ENCODE measurements at regions not wholly inside any gene's neighbourhood (a gene's known extent, or its start where the extent isn't known, plus 50 kb on each side); places are given as distances from the start of the nearest gene placed in this dataset.

DNA sequence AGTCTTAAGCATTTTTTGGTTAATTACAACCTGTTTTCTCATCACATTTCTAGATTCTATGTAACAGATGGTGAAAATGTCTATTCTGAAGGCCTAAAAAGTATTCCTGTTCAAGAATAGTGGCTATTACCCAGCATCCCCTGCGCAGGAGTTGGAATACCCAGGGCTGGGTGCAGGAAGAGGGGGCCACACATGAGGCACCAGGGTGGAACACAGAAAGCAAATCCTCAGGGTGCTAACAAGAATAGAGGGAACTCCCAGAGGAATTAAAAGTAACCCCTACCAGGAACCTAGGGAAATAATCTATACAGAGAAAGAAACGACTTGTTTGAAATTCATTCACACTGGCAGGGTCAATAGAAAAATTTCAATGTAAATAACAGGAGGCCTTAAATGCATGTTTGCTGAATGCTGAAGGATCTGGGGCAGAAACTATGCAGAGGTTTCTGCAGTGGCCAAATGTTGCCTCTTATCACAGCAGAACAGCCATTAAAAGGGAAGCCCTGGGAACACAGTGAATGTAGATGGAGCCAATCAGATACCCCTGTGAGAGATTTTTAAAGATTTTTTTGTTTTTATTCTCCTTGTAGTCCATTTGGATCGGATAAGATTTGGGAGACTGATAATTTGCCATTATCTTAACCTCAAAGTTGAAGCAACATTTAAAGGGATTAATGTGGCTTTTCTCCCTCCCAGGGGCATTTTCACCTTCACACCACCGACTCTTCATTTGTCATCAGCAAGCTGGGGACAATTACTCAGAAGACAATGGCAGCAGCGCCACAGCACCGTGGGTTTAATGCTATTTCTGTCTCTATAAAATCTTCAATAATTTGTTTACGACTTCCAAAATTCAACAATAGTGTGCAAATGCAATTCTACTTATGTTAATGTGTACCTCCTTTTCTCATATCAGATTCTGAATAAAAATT is 196.0 kb upstream of the PSMD7 start:
- H3K4me1 ChIP-seq = peaks cover 6% of the 10 kb centered on the region
- H3K9me3 ChIP-seq = no peaks in the 10 kb centered on the region
- H3K27ac ChIP-seq = no peak overlapping the region
- TF ChIP-seq Cebpa-rat (IDR thresholded peaks at IDR 0.05) = no peak
- H3K36me3 ChIP-seq = no peaks in the 10 kb centered on the region
- no peak overlapping the region for H3K9ac ChIP-seq
- H3K4me3 ChIP-seq = no peak overlapping the region
- H3K27me3 ChIP-seq = no peaks in the 10 kb centered on the region
- H3K4me2 ChIP-seq = no peak overlapping the region
- H4K20me1 ChIP-seq = no peaks in the 10 kb centered on the region

GRCh38 chr16:74099530-74099929 is 197.1 kb upstream of the PSMD7 start:
- Histone ChIP-seq H3K9me3 (no peaks in the 10 kb centered on the region), H3K9ac (no peak overlapping the region), H3K27me3 (no peaks in the 10 kb centered on the region), H3K27ac (no peak overlapping the region), H3K4me1 (peaks cover 6% of the 10 kb centered on the region), H4K20me1 (no peaks in the 10 kb centered on the region), H3K4me2 (no peak overlapping the region), H3K4me3 (no peak overlapping the region), H3K36me3 (no peaks in the 10 kb centered on the region)
- no peak for TF ChIP-seq Cebpa-rat (IDR thresholded peaks at IDR 0.05)

DNA sequence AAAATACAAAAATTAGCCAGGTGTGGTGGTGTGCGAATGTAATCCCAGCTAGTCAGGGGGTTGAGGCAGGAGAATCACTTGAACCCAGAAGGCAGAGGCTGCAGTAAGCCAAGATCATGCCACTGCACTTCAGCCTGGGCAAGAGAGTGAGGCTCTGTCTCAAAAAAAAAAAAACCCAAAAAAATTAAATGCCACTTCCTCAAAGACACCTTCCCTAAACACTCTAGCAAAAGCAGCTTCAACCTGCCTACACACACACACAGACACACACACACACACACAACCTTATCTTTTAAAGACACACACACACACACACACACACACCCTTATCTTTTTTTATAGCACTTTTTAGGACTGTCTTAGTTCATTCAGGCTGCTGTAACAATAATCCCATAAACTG is 201.7 kb upstream of the PSMD7 start:
- no peaks in the 10 kb centered on the region for H3K36me3 ChIP-seq
- no peak overlapping the region for H3K27ac ChIP-seq
- no peak overlapping the region for H3K9ac ChIP-seq
- H3K4me3 ChIP-seq = no peak overlapping the region
- no peak for TF ChIP-seq Cebpa-rat (IDR thresholded peaks at IDR 0.05)
- H3K4me1 ChIP-seq = no peaks in the 10 kb centered on the region
- no peaks in the 10 kb centered on the region for H3K27me3 ChIP-seq
- H3K4me2 ChIP-seq = no peak overlapping the region
- H4K20me1 ChIP-seq = no peaks in the 10 kb centered on the region
- no peaks in the 10 kb centered on the region for H3K9me3 ChIP-seq

DNA sequence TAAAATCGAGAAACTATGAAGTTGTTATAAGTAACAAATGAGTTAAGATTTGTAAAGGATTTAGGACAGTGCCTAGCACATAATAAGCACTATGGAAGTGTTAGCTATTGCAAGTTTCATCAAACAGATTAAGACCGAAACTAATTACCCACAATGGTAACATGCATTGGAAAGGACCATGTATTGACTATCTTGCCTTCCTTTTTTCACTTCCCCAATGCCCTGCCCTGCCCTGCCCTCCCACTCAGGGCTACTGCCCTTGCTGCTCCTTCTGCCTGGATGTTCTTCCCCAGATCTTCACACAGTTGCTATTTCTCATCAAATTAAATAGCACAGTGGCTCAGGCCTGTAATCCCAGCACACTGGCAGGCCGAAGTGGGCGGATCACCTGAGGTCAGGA is 202.1 kb upstream of the PSMD7 start:
- Histone ChIP-seq H3K27me3 (no peaks in the 10 kb centered on the region), H4K20me1 (no peaks in the 10 kb centered on the region), H3K36me3 (no peaks in the 10 kb centered on the region), H3K9ac (no peak overlapping the region), H3K4me2 (no peak overlapping the region), H3K9me3 (no peaks in the 10 kb centered on the region), H3K4me3 (no peak overlapping the region), H3K27ac (no peak overlapping the region), H3K4me1 (no peaks in the 10 kb centered on the region)
- TF ChIP-seq Cebpa-rat (IDR thresholded peaks at IDR 0.05) = no peak

- Histone ChIP-seq H3K4me2 (no peak overlapping the region), H3K27ac (no peak overlapping the region), H3K27me3 (no peaks in the 10 kb centered on the region), H3K9ac (no peak overlapping the region), H3K36me3 (no peaks in the 10 kb centered on the region), H3K4me3 (no peak overlapping the region), H3K4me1 (no peaks in the 10 kb centered on the region), H3K9me3 (no peaks in the 10 kb centered on the region), H4K20me1 (no peaks in the 10 kb centered on the region)
- no peak for TF ChIP-seq Cebpa-rat (IDR thresholded peaks at IDR 0.05)
These were observed 204.3 kb upstream of the PSMD7 start for GRCh38 chr16:74092336-74092735.

- no peak overlapping the region for H3K4me3 ChIP-seq
- no peaks in the 10 kb centered on the region for H4K20me1 ChIP-seq
- H3K27me3 ChIP-seq = no peaks in the 10 kb centered on the region
- TF ChIP-seq Cebpa-rat (IDR thresholded peaks at IDR 0.05) = no peak
- no peak overlapping the region for H3K4me2 ChIP-seq
- H3K4me1 ChIP-seq = no peaks in the 10 kb centered on the region
- H3K9me3 ChIP-seq = no peaks in the 10 kb centered on the region
- no peak overlapping the region for H3K27ac ChIP-seq
- H3K36me3 ChIP-seq = no peaks in the 10 kb centered on the region
- H3K9ac ChIP-seq = no peak overlapping the region
These were observed 205.7 kb upstream of the PSMD7 start for GRCh38 chr16:74090871-74091270.

DNA sequence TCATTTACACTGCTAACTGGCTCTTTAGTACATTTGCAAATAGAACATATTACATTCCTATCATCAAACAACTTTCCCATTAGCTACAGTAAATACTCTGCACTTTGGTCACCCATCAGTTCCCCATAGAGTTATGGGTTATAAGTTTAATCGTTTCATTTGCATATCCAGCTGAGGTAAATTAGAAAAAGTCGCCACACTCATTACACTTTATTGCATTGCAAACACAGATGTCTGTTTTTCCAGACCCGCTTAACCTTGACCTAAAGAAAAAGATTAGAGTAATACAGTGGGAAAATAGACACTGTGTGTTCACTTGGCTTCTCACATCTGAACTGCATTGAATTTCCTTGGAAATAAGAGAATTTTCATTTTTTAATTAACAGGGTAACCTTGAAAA is 213.1 kb upstream of the PSMD7 start:
- no peak for TF ChIP-seq Cebpa-rat (IDR thresholded peaks at IDR 0.05)
- Histone ChIP-seq H3K27ac (no peak overlapping the region), H3K27me3 (no peaks in the 10 kb centered on the region), H3K9me3 (no peaks in the 10 kb centered on the region), H3K4me2 (no peak overlapping the region), H3K9ac (no peak overlapping the region), H4K20me1 (no peaks in the 10 kb centered on the region), H3K4me1 (no peaks in the 10 kb centered on the region), H3K4me3 (no peak overlapping the region), H3K36me3 (no peaks in the 10 kb centered on the region)

- no peak for TF ChIP-seq Cebpa-rat (IDR thresholded peaks at IDR 0.05)
- H3K9me3 ChIP-seq = peaks cover 6% of the 10 kb centered on the region
- H4K20me1 ChIP-seq = no peaks in the 10 kb centered on the region
- H3K27ac ChIP-seq = no peak overlapping the region
- H3K27me3 ChIP-seq = no peaks in the 10 kb centered on the region
- H3K4me2 ChIP-seq = no peak overlapping the region
- no peaks in the 10 kb centered on the region for H3K36me3 ChIP-seq
- H3K4me3 ChIP-seq = no peak overlapping the region
- H3K9ac ChIP-seq = no peak overlapping the region
- H3K4me1 ChIP-seq = no peaks in the 10 kb centered on the region
These were observed 216.3 kb upstream of the PSMD7 start for GRCh38 chr16:74080311-74080710.

DNA sequence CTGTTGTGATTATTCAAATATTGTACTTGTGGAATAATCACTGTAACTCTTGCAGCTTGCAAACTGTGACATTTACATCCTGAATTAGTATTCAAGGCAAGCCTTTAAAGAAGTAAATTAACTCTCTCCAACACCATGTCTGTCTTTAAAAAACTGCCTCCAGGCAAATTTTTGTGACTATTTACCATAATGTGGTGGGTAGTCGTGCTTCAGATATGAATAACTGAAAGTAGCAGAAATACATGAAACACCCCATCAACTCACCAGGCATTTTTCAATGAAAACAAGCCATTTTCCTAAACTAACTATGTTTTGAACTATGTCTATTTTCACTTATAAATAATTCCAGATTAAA is 217.4 kb upstream of the PSMD7 start:
- Histone ChIP-seq H3K27me3 (no peaks in the 10 kb centered on the region), H3K4me2 (no peak overlapping the region), H4K20me1 (no peaks in the 10 kb centered on the region), H3K4me3 (no peak overlapping the region), H3K27ac (no peak overlapping the region), H3K9ac (no peak overlapping the region), H3K36me3 (no peaks in the 10 kb centered on the region), H3K9me3 (peaks cover 16% of the 10 kb centered on the region), H3K4me1 (no peaks in the 10 kb centered on the region)
- no peak for TF ChIP-seq Cebpa-rat (IDR thresholded peaks at IDR 0.05)

- Histone ChIP-seq H3K4me2 (no peak overlapping the region), H3K4me3 (no peak overlapping the region), H3K27me3 (no peaks in the 10 kb centered on the region), H3K27ac (no peak overlapping the region), H3K36me3 (no peaks in the 10 kb centered on the region), H4K20me1 (no peaks in the 10 kb centered on the region), H3K9me3 (peaks cover 21% of the 10 kb centered on the region), H3K4me1 (no peaks in the 10 kb centered on the region), H3K9ac (no peak overlapping the region)
- TF ChIP-seq Cebpa-rat (IDR thresholded peaks at IDR 0.05) = no peak
These were observed 217.9 kb upstream of the PSMD7 start for GRCh38 chr16:74078511-74079231.

Measured in BLaER1 (cell line).